Fibroblast of skin of right biceps (primary cell): ENCODE measurements at regions not wholly inside any gene's neighbourhood (a gene's known extent, or its start where the extent isn't known, plus 50 kb on each side); places are given as distances from the start of the nearest gene placed in this dataset.
"Not testable (repeated sequence)": the region's sequence is repeated elsewhere in the genome, so short reads cannot be mapped to it uniquely, and the experiment has no call there.

Experiments
- DNase-seq: peaks from one replicate; pipeline ENCODE4 v3.0.0-alpha.2; 2013

- DNase-seq = no peak
These were observed 429.1 kb upstream of the NFE2L3 start for GRCh38 chr7:25722856-25723255.

- DNase-seq = peak; percentile 45
These were observed 426.5 kb upstream of the NFE2L3 start for GRCh38 chr7:25725451-25725850.

- no peak for DNase-seq
These were observed 425.7 kb upstream of the NFE2L3 start for GRCh38 chr7:25726170-25726780.

GRCh38 chr7:25726781-25727311 is 425.2 kb upstream of the NFE2L3 start:
- DNase-seq = no peak

GRCh38 chr7:25727446-25727845 is 424.6 kb upstream of the NFE2L3 start:
- no peak for DNase-seq

GRCh38 chr7:25727876-25728275 is 424.1 kb upstream of the NFE2L3 start:
- no peak for DNase-seq

- peak; percentile 12 for DNase-seq
These were observed 420.7 kb upstream of the NFE2L3 start for GRCh38 chr7:25731068-25731845.

- DNase-seq = no peak
These were observed 420.2 kb upstream of the NFE2L3 start for GRCh38 chr7:25731846-25732245.

GRCh38 chr7:25732766-25733217 is 419.2 kb upstream of the NFE2L3 start:
- no peak for DNase-seq

- no peak for DNase-seq
These were observed 416.2 kb upstream of the NFE2L3 start for GRCh38 chr7:25735674-25736242.

GRCh38 chr7:25738528-25738927 is 413.5 kb upstream of the NFE2L3 start:
- DNase-seq = no peak

- no peak for DNase-seq
These were observed 412.9 kb upstream of the NFE2L3 start for GRCh38 chr7:25739143-25739542.

- no peak for DNase-seq
These were observed 409.7 kb upstream of the NFE2L3 start for GRCh38 chr7:25742316-25742715.

GRCh38 chr7:25743670-25744451 is 408.1 kb upstream of the NFE2L3 start:
- not testable (repeated sequence) for DNase-seq

GRCh38 chr7:25750744-25751508 is 401.1 kb upstream of the NFE2L3 start:
- DNase-seq = no peak

GRCh38 chr7:25752154-25752553 is 399.8 kb upstream of the NFE2L3 start:
- DNase-seq = no peak

GRCh38 chr7:25752967-25753791 is 398.8 kb upstream of the NFE2L3 start:
- DNase-seq = no peak

- DNase-seq = no peak
These were observed 398.2 kb upstream of the NFE2L3 start for GRCh38 chr7:25753837-25754236.

GRCh38 chr7:25754333-25754732 is 397.7 kb upstream of the NFE2L3 start:
- no peak for DNase-seq

- DNase-seq = no peak
These were observed 397.2 kb upstream of the NFE2L3 start for GRCh38 chr7:25754751-25755150.

- no peak for DNase-seq
These were observed 395.4 kb upstream of the NFE2L3 start for GRCh38 chr7:25756601-25757000.
